ENCODE measurements at regions not wholly inside any gene's neighbourhood (a gene's known extent, or its start where the extent isn't known, plus 50 kb on each side); places are given as distances from the start of the nearest gene placed in this dataset.

GRCh38 chr6:165854061-165854862, 191.2 kb upstream of the PDE10A start:
- peaks cover 5% of the 10 kb centered on the region; the same call in 1 of the 2 replicates for H3K4me1 ChIP-seq (ENCODE audit: insufficient read depth)
- ATAC-seq (peak; percentile 66), DNase-seq (ENCODE audit: low spot score) (peak; percentile 69)
- H3K4me2 ChIP-seq: peak overlapping the region; percentile 87
- Mint-ChIP-seq H3K27ac (no peak overlapping the region), H3K36me3 (ENCODE audit: low read depth) (no peaks in the 10 kb centered on the region), H3K4me1 (peaks cover 30% of the 10 kb centered on the region), H3K9me3 (no peaks in the 10 kb centered on the region), H3K27me3 (ENCODE audit: insufficient read depth, low read depth, poor library complexity) (peaks cover 26% of the 10 kb centered on the region), H3K4me3 (peak overlapping the region; percentile 66)
- peak; percentile 44 for TF ChIP-seq EZH2 (IDR thresholded peaks at IDR 0.05; ENCODE audit: low read depth, unreplicated experiment)
- peak; percentile 19 to 37; a peak in 2 of 4 replicates for TF ChIP-seq CTCF (conservative IDR thresholded peaks at IDR 0.05; ENCODE audit: low read depth in 2 of 2)
- TF ChIP-seq ZNF114 (CRISPR knock-in tag; IDR thresholded peaks at IDR 0.05): no peak
- TF ChIP-seq ETS1 (IDR thresholded peaks at IDR 0.05): 0 out of 2 replicates have a peak, but pooled peaks have one; percentile 33
- no peak for TF ChIP-seq REST (IDR thresholded peaks at IDR 0.05; ENCODE audit: unreplicated experiment)
- no peak for TF ChIP-seq STAT1 (IDR thresholded peaks at IDR 0.05; ENCODE audit: unreplicated experiment)
- no peak for TF ChIP-seq JUNB (IDR thresholded peaks at IDR 0.05; ENCODE audit: unreplicated experiment)
- TF ChIP-seq CREB1 (CRISPR knock-in tag; IDR thresholded peaks at IDR 0.05; ENCODE audit: low read depth): no peak
- H3K36me3 ChIP-seq (ENCODE audit: insufficient read depth): no peaks in the 10 kb centered on the region
- H4K20me1 ChIP-seq (replicated peaks; ENCODE audit: insufficient read depth): no peaks in the 10 kb centered on the region
- H3F3A ChIP-seq (replicated peaks; ENCODE audit: low read depth): no peaks in the 10 kb centered on the region
- H3K4me3 ChIP-seq: peak overlapping the region; percentile 71
- H3K27ac ChIP-seq (ENCODE audit: low read depth): no peak overlapping the region
- peaks cover 56% of the 10 kb centered on the region for H3K27me3 ChIP-seq (ENCODE audit: insufficient read depth)
- H3K9me2 ChIP-seq (ENCODE audit: insufficient read depth): no peaks in the 10 kb centered on the region
- no peaks in the 10 kb centered on the region for H3K79me2 ChIP-seq (replicated peaks; ENCODE audit: insufficient read depth)
- H2AFZ ChIP-seq: peak overlapping the region; percentile 95

Data from GM23338 (cell line).